HCT116 (cell line): ENCODE measurements at regions not wholly inside any gene's neighbourhood (a gene's known extent, or its start where the extent isn't known, plus 50 kb on each side); places are given as distances from the start of the nearest gene placed in this dataset.

Experiments used
- CBX3 ChIP-seq: IDR thresholded peaks from 2 replicates; pipeline ENCODE4 v1.6.1; 2012; ENCODE audit warnings: low read depth
- EZH2 ChIP-seq: fragments of 200-600 bp; sonication (generic); IDR thresholded peaks from 2 replicates; pipeline ENCODE4 v1.6.1; 2017; ENCODE audit warnings: antibody characterized with exemption, mixed run types
- EZH2phosphoT487 ChIP-seq: fragments of 200-600 bp; IDR thresholded peaks from 2 replicates; pipeline ENCODE4 v1.6.1; 2018; ENCODE audit warnings: antibody characterized with exemption, borderline replicate concordance
- JUND ChIP-seq: IDR thresholded peaks from 2 replicates; pipeline ENCODE4 v1.6.1; 2012
- MAX ChIP-seq: IDR thresholded peaks from 2 replicates; pipeline ENCODE4 v1.6.1; 2012
- POLR2A ChIP-seq: IDR thresholded peaks from 2 replicates; pipeline ENCODE4 v1.7.0; 2011; ENCODE audit warnings: borderline replicate concordance; ENCODE audit not compliant: insufficient read depth, insufficient read length; ENCODE audit errors: extremely low read depth
- POLR2AphosphoS5 ChIP-seq: IDR thresholded peaks from 2 replicates; pipeline ENCODE4 v1.6.1; 2011; ENCODE audit warnings: mild to moderate bottlenecking, low read depth, low read length, moderate library complexity
- RAD21 ChIP-seq: IDR thresholded peaks from 2 replicates; pipeline ENCODE4 v1.6.1; 2012; ENCODE audit warnings: low read depth, mild to moderate bottlenecking
- SP1 ChIP-seq: IDR thresholded peaks from 2 replicates; pipeline ENCODE4 v1.6.1; 2012; ENCODE audit warnings: low read depth
- TCF7L2 ChIP-seq: IDR thresholded peaks from 2 replicates; pipeline ENCODE4 v1.7.0; 2011; ENCODE audit warnings: borderline replicate concordance, inconsistent platforms; ENCODE audit not compliant: insufficient read depth, insufficient read length; ENCODE audit errors: extremely low read depth
- YY1 ChIP-seq: IDR thresholded peaks from 2 replicates; pipeline ENCODE4 v1.6.1; 2011; ENCODE audit warnings: low read length, low read depth, moderate library complexity, mild to moderate bottlenecking; ENCODE audit not compliant: insufficient replicate concordance; ENCODE audit errors: extremely low read depth
- ZFX ChIP-seq: fragments of 450-650 bp; IDR thresholded peaks from 2 replicates; pipeline ENCODE4 v1.6.1; 2017
- ZNF274 ChIP-seq: fragments of 200-500 bp; sonication (Bioruptor generic); IDR thresholded peaks from 2 replicates; pipeline ENCODE4 v1.6.1; 2014; ENCODE audit warnings: mild to moderate bottlenecking, low read depth, low read length, inconsistent platforms
- TF ChIP-seq, protein P1 (sequence below), 3 experiments: fragments of 200-600 bp in 1 of 3; sonication (generic) in 1 of 3; IDR thresholded peaks in 2 of 3; conservative IDR thresholded peaks in 1 of 3; 2 replicates each; pipeline ENCODE4 v1.5.1; 2012 to 2017; ENCODE audit warnings: low read depth in 2 of 3, low read length in 2 of 3, antibody characterized with exemption in 1 of 3, borderline replicate concordance in 1 of 3, control low read depth in 1 of 3, mild to moderate bottlenecking in 1 of 3, mixed read lengths in 1 of 3, mixed run types in 1 of 3, moderate library complexity in 1 of 3; ENCODE audit not compliant: insufficient read depth in 1 of 3

DNA sequence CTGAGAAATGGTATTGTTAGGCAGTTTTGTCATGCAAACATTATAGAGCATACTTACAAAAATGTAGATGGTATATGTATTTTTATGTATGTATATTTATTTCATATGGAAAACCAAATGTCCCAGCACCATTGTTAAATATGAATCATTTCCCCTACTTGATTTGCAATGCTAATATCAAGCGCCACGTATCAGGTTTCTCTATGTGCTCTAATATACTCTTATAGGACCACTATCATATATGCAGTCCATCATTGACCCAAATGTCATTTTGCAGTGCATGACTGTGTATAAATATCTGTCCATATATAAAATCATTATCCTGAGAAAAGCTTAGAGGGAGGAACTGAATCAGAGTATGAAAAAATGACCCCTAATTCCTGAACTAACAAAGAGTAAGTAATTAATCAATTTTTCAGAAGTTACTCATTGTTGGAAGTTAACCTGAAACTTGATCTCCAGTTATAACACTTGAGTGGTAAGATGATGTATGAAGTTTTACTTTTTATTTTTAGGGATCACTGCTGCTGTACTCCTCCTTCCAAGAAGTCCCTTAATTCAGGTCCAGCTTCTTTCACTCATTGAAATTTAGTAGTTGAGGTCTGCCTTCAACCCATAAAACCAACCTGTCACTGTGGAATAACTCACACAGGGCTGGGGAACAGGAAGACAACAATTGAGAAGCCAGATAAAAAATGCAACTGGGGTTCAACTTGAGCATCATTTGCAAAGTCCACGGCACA lies 134.8 kb upstream of the LDB2 start:
- TF ChIP-seq, protein P1, sequence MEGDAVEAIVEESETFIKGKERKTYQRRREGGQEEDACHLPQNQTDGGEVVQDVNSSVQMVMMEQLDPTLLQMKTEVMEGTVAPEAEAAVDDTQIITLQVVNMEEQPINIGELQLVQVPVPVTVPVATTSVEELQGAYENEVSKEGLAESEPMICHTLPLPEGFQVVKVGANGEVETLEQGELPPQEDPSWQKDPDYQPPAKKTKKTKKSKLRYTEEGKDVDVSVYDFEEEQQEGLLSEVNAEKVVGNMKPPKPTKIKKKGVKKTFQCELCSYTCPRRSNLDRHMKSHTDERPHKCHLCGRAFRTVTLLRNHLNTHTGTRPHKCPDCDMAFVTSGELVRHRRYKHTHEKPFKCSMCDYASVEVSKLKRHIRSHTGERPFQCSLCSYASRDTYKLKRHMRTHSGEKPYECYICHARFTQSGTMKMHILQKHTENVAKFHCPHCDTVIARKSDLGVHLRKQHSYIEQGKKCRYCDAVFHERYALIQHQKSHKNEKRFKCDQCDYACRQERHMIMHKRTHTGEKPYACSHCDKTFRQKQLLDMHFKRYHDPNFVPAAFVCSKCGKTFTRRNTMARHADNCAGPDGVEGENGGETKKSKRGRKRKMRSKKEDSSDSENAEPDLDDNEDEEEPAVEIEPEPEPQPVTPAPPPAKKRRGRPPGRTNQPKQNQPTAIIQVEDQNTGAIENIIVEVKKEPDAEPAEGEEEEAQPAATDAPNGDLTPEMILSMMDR (IDR thresholded peaks at IDR 0.05 in 2 of 3, conservative IDR thresholded peaks at IDR 0.05 in 1 of 3; ENCODE audit: borderline replicate concordance in 1 of 3, insufficient read depth in 1 of 3, low read depth in 2 of 3, low read length in 2 of 3) = no peak
- no peak for TF ChIP-seq YY1
- no peak for TF ChIP-seq JUND
- TF ChIP-seq EZH2phosphoT487 = no peak
- TF ChIP-seq POLR2A = no peak
- TF ChIP-seq POLR2AphosphoS5 = no peak
- no peak for TF ChIP-seq EZH2
- no peak for TF ChIP-seq MAX
- no peak for TF ChIP-seq RAD21
- TF ChIP-seq TCF7L2 = no peak
- TF ChIP-seq ZNF274 = no peak
- no peak for TF ChIP-seq SP1
- no peak for TF ChIP-seq ZFX
- no peak for TF ChIP-seq CBX3
